Pancreas (tissue), 10 donors: ENCODE measurements at regions not wholly inside any gene's neighbourhood (a gene's known extent, or its start where the extent isn't known, plus 50 kb on each side); places are given as distances from the start of the nearest gene placed in this dataset.

Experiments used
- ATAC-seq, 4 donors: fragments of 200-7000 bp; cut with Tn5 transposase; one replicate each; pipeline versions ENCODE4 v1.8.0 to v1.9.1; 2020; ENCODE audit warnings: mild to moderate bottlenecking in 4 of 4, moderate library complexity in 4 of 4
- DNase-seq, 6 donors: peaks; one replicate each; pipeline ENCODE4 v3.0.0-alpha.2; 2020
- FAIRE-seq: peaks from 2 replicates; lab custom pipeline; 2012; peaks lifted over from hg19 to GRCh38; lab: Jason Lieb, UNC
- H3K27ac ChIP-seq, 4 donors: fragments of 200-600 bp; sonication (generic); 1 replicate in 3 of 4; 2 replicates in 1 of 4; pipeline versions ENCODE4 v1.5.0 to v1.8.0; 2020
- H3K27me3 ChIP-seq, 4 donors: fragments of 200-600 bp; one replicate each; pipeline ENCODE4 v1.8.0; 2021
- H3K36me3 ChIP-seq, 3 donors: fragments of 200-600 bp; sonication (generic) in 1 of 3; one replicate each; pipeline versions ENCODE4 v1.5.0 to v1.8.0; 2020 to 2021
- H3K4me1 ChIP-seq, 3 donors: fragments of 200-600 bp; one replicate each; pipeline ENCODE4 v1.8.0; 2021
- H3K4me3 ChIP-seq, 4 donors: fragments of 200-600 bp; sonication (generic) in 2 of 4; one replicate each; pipeline versions ENCODE4 v1.5.0 to v1.8.0; 2020 to 2021
- H3K9me3 ChIP-seq, 4 donors: fragments of 200-600 bp; one replicate each; pipeline ENCODE4 v1.8.0; 2021
- WGBS, 2 donors: extraction: QIAGEN DNeasy Blood & Tissue Kit; methylation state at CpG; one replicate each; pipeline ENCODE4 v1.1.7; 2013; 5-methylcytosine and 5-hydroxymethylcytosine counted together
- intact Hi-C, 3 donors: fragments of 100-400 bp; cut with DNase I; formaldehyde crosslinking; loops; one replicate each; pipeline versions ENCODE4 v1.11.1 to v1.14.2; 2022
- TF ChIP-seq, protein P1 (sequence below), 4 donors: fragments of 200-600 bp; sonication (generic) in 3 of 4; IDR thresholded peaks; one replicate each; pipeline versions ENCODE4 v1.5.0 to v1.8.0; 2021; ENCODE audit warnings: antibody characterized with exemption in 4 of 4
- donor health status: healthy with polysubstance abuse.
- donor health status: DM: no; HTN: no; CAD: no; lungs with moderate emphysema.
- donor health status: DM: no; HTN: no; CAD: no.
- donor health status: control.
- donor health status: control.
- donor health status: Bipolar disorder and iron deficiency.
- donor health status: DM: yes; HTN: yes; CAD: no.
- donor health status: DM: no; HTN: no; CAD: no.
- donor health status: DM: no; HTN: no; CAD: no.
- donor health status: DM: yes; HTN: yes; CAD: no.

DNA sequence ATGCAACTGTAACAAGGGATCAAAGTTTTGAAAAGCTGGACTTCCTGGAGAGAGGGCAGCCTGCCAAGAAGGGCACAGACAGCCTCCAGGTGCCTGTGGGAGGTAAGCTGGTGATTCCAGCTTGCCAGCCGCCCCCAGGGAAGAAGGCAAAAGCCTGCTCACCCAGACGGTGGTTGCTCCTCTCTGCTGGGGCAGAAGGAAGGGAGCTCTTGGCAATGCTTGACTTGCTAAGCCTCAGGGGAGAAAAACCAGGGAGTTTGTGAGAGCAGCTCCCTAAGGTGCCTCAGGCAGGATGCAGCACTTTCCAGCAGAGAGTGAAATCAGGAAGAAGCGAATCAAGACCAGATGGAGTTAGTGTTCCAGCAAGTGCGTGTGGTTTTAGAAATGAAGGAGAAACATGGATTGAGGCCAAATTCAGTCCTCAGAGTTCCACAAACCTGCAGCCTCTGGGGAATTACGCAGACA lies 553.6 kb downstream of the BUD13 start:
- TF ChIP-seq, protein P1, sequence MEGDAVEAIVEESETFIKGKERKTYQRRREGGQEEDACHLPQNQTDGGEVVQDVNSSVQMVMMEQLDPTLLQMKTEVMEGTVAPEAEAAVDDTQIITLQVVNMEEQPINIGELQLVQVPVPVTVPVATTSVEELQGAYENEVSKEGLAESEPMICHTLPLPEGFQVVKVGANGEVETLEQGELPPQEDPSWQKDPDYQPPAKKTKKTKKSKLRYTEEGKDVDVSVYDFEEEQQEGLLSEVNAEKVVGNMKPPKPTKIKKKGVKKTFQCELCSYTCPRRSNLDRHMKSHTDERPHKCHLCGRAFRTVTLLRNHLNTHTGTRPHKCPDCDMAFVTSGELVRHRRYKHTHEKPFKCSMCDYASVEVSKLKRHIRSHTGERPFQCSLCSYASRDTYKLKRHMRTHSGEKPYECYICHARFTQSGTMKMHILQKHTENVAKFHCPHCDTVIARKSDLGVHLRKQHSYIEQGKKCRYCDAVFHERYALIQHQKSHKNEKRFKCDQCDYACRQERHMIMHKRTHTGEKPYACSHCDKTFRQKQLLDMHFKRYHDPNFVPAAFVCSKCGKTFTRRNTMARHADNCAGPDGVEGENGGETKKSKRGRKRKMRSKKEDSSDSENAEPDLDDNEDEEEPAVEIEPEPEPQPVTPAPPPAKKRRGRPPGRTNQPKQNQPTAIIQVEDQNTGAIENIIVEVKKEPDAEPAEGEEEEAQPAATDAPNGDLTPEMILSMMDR (IDR thresholded peaks at IDR 0.05) = no peak
- FAIRE-seq = no peak
- WGBS, 2 donors = 42 to 44% methylated on average over 5 of the region's 5 CpGs
- peak in 1 of 6 donors; percentile 30 for DNase-seq
- Histone ChIP-seq H3K4me3 (no peak overlapping the region), H3K4me1 (no peaks in the 10 kb centered on the region), H3K9me3 (no peaks in the 10 kb centered on the region), H3K27ac (no peak overlapping the region), H3K36me3 (no peaks in the 10 kb centered on the region), H3K27me3 (no peaks in the 10 kb centered on the region)
- peak in 1 of 4 donors; percentile 21 for ATAC-seq
- intact Hi-C loops = no loop called here

DNA sequence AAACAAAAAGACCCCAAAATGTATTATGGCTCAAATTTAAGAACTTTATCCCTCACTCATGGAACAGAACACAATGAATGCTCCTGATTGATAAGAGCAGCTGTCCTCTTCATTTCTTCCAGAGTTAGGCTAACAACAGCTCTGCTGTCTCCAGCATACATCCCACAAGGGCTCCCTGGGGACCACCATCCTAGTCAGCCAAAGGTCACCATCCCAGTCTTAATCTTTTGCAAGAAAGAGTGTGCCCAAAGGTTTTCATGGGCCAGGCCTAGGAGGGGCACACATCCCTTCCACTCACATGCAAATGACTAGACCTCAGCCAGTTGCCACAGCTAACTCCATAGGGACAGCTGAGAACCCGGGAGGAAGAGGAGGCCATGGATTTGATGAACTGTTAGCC lies 555.3 kb downstream of the BUD13 start:
- intact Hi-C loops = no loop called here

DNA sequence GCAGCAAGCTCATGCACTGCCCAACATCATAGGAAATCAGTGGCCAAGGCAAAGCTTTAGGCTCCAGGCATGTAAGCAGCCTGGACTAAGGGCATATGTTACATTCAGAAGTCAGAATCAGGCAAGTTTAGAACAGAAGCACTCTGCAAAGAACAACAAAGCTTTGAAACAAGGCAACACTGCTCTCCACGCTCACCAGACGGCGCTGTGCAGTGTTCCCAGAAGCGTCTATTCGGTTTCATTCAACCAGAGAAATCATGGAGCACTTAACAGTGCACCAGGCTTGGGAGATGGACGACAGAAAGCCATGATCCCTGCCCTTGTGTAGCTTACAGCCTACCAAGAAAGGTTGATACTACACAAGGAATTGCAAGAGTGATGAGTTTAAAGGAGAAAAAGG lies 555.8 kb downstream of the BUD13 start:
- ATAC-seq (peak in 1 of 4 donors; percentile 82), DNase-seq (peak in 1 of 6 donors; percentile 43), FAIRE-seq (no peak)
- no peaks in the 10 kb centered on the region for H3K4me1 ChIP-seq
- TF ChIP-seq, protein P1 (IDR thresholded peaks at IDR 0.05) = peak; percentile 19 to 51 (median 27)
- WGBS, 2 donors = 2 to 33% methylated on average over 6 of the region's 6 CpGs
- H3K27ac ChIP-seq = no peak overlapping the region
- H3K9me3 ChIP-seq = no peaks in the 10 kb centered on the region
- H3K27me3 ChIP-seq = no peaks in the 10 kb centered on the region
- no peaks in the 10 kb centered on the region for H3K36me3 ChIP-seq
- intact Hi-C loops = no loop called here
- H3K4me3 ChIP-seq = no peak overlapping the region

More for the DNA sequence above, 555.3 kb downstream of the BUD13 start:
- H3K36me3 ChIP-seq = no peaks in the 10 kb centered on the region
- DNase-seq = no peak
- H3K4me3 ChIP-seq = no peak overlapping the region
- no peaks in the 10 kb centered on the region for H3K27me3 ChIP-seq
- no peak overlapping the region for H3K27ac ChIP-seq
- TF ChIP-seq, protein P1 (IDR thresholded peaks at IDR 0.05) = no peak
- no peaks in the 10 kb centered on the region for H3K4me1 ChIP-seq
- no peak for FAIRE-seq
- 77 to 91% methylated on average over 1 of the region's 1 CpG for WGBS, 2 donors
- ATAC-seq = no peak
- H3K9me3 ChIP-seq = no peaks in the 10 kb centered on the region

DNA sequence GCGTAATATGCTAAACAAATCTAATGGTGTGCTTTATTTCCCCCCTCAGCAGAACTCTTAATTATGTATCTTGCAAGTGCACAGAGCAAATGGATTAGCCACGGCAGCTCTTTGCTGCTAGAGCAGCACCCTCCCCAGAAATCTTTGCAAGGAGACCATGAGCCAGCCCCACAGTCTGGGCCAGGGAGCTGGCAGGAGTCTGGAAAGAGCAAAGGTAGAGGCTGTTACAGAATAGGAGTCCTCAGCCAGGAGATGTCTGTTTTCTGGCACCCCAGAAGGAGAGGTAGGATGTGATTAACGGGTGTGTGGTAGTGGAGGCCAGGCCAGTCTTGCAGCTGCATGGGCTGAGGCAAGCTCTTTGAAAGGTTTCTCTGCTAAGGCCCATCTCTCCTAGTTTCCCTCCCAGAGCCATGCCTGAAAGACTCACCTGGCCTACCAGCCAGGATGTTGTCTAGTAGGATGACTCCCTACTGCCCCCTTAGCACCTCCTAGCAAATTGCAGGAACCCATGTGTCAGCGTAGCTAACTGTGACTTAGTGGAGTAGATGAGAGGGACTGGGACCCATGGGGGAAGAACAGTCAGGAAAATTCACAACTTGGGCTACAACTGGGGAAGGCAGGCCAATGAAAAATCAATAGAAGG lies 557.2 kb downstream of the BUD13 start:
- ATAC-seq (no peak), FAIRE-seq (no peak), DNase-seq (no peak)
- Histone ChIP-seq H3K4me3 (no peak overlapping the region), H3K4me1 (no peaks in the 10 kb centered on the region), H3K27me3 (no peaks in the 10 kb centered on the region), H3K36me3 (no peaks in the 10 kb centered on the region), H3K27ac (no peak overlapping the region), H3K9me3 (no peaks in the 10 kb centered on the region)
- intact Hi-C loops = no loop called here
- WGBS, 2 donors = 78 to 86% methylated on average over 4 of the region's 4 CpGs
- TF ChIP-seq, protein P1 (IDR thresholded peaks at IDR 0.05) = no peak

DNA sequence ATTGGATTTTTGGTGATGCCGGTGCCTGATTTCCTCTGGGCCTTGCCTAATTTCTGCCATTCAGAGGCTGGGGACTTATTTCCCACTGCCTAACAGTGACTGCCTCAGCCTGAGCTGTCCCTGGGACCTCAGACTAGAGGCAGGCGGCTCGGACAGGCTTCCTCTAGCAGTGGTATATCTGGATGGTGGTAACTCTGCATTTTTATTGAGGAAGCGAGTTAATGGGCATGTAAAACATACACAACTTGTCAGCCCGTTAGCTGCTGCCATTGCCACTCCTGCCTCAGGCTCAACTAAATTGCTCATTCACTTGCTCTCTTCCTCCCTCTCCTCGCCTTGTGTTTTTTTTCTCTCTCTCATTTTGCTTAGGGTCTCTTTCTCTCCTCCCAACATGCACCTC lies 561.6 kb downstream of the BUD13 start:
- DNase-seq = no peak
- 63 to 75% methylated on average over 6 of the region's 6 CpGs for WGBS, 2 donors
- Histone ChIP-seq H3K27ac (no peak overlapping the region), H3K36me3 (no peaks in the 10 kb centered on the region), H3K9me3 (no peaks in the 10 kb centered on the region), H3K27me3 (no peaks in the 10 kb centered on the region), H3K4me3 (no peak overlapping the region), H3K4me1 (no peaks in the 10 kb centered on the region)
- ATAC-seq = no peak
- TF ChIP-seq, protein P1 (IDR thresholded peaks at IDR 0.05) = no peak
- FAIRE-seq = no peak
- intact Hi-C loops = no loop called here
